ENCODE measurements at regions not wholly inside any gene's neighbourhood (a gene's known extent, or its start where the extent isn't known, plus 50 kb on each side); places are given as distances from the start of the nearest gene placed in this dataset.

GRCh38 chr18:27404855-27405254 lies 219.7 kb upstream of the CHST9 start:
- no peaks in the 10 kb centered on the region for H3K9me3 ChIP-seq
- TF ChIP-seq POLR2AphosphoS5 (IDR thresholded peaks at IDR 0.05) (no peak), EP300 (IDR thresholded peaks at IDR 0.05; ENCODE audit: low read depth) (no peak), POLR2A (IDR thresholded peaks at IDR 0.05) (no peak), CTCF (IDR thresholded peaks at IDR 0.05) (no peak)
- in situ Hi-C loops (cut with MboI; ENCODE audit: low pct_ligation_motif_present in 1 of 4, low pct_unique_long_range_greater_than_20kb in 1 of 4, low sequenced_read_pairs in 3 of 4): no loop called here
- DNase-seq: no peak
- no peaks in the 10 kb centered on the region for H3K4me1 ChIP-seq
- H3K27me3 ChIP-seq: no peaks in the 10 kb centered on the region
- H3K4me3 ChIP-seq: no peak overlapping the region
- WGBS, 2 donors (ENCODE audit: low coverage in 1 of 2): 64% methylated on average over 2 of the region's 2 CpGs; no CpG with 5 or more reads in 1 of the 2 donors
- H3K27ac ChIP-seq: no peak overlapping the region
- no peaks in the 10 kb centered on the region for H3K36me3 ChIP-seq
- intact Hi-C loops (cut with DNase I; ENCODE audit: low total_unique reads): no loop called here

GRCh38 chr18:27400001-27400400 lies 214.9 kb upstream of the CHST9 start:
- DNase-seq: no peak
- intact Hi-C loops (cut with DNase I; ENCODE audit: low total_unique reads): no loop called here
- 72 to 85% methylated on average over 8 to 9 of the region's 9 CpGs for WGBS, 2 donors (ENCODE audit: low coverage in 1 of 2)
- Histone ChIP-seq H3K9me3 (no peaks in the 10 kb centered on the region), H3K4me1 (no peaks in the 10 kb centered on the region), H3K36me3 (no peaks in the 10 kb centered on the region), H3K4me3 (no peak overlapping the region), H3K27ac (no peak overlapping the region), H3K27me3 (no peaks in the 10 kb centered on the region)
- in situ Hi-C loops (cut with MboI; ENCODE audit: low pct_ligation_motif_present in 1 of 4, low pct_unique_long_range_greater_than_20kb in 1 of 4, low sequenced_read_pairs in 3 of 4): no loop called here
- no peak for TF ChIP-seq CTCF (IDR thresholded peaks at IDR 0.05)
- no peak for TF ChIP-seq POLR2A (IDR thresholded peaks at IDR 0.05)
- no peak for TF ChIP-seq EP300 (IDR thresholded peaks at IDR 0.05; ENCODE audit: low read depth)
- TF ChIP-seq POLR2AphosphoS5 (IDR thresholded peaks at IDR 0.05): no peak

- Histone ChIP-seq H3K4me1 (no peaks in the 10 kb centered on the region), H3K36me3 (no peaks in the 10 kb centered on the region), H3K4me3 (no peak overlapping the region), H3K9me3 (no peaks in the 10 kb centered on the region), H3K27me3 (no peaks in the 10 kb centered on the region), H3K27ac (no peak overlapping the region)
- in situ Hi-C loops (cut with MboI; ENCODE audit: low pct_ligation_motif_present in 1 of 4, low pct_unique_long_range_greater_than_20kb in 1 of 4, low sequenced_read_pairs in 3 of 4) (no loop called here), intact Hi-C loops (cut with DNase I; ENCODE audit: low total_unique reads) (no loop called here)
- 50 to 70% methylated on average over 1 of the region's 1 CpG for WGBS, 2 donors (ENCODE audit: low coverage in 1 of 2)
- no peak for TF ChIP-seq CTCF (IDR thresholded peaks at IDR 0.05)
- TF ChIP-seq POLR2A (IDR thresholded peaks at IDR 0.05): no peak
- no peak for TF ChIP-seq POLR2AphosphoS5 (IDR thresholded peaks at IDR 0.05)
- TF ChIP-seq EP300 (IDR thresholded peaks at IDR 0.05; ENCODE audit: low read depth): no peak
- no peak for DNase-seq
Observed at GRCh38 chr18:27395752-27396151, 210.6 kb upstream of the CHST9 start.

- Histone ChIP-seq H3K4me1 (no peaks in the 10 kb centered on the region), H3K27ac (no peak overlapping the region), H3K36me3 (no peaks in the 10 kb centered on the region), H3K4me3 (no peak overlapping the region), H3K27me3 (no peaks in the 10 kb centered on the region), H3K9me3 (no peaks in the 10 kb centered on the region)
- 60 to 66% methylated on average over 3 of the region's 3 CpGs for WGBS, 2 donors (ENCODE audit: low coverage in 1 of 2)
- DNase-seq: no peak
- intact Hi-C loops (cut with DNase I; ENCODE audit: low total_unique reads): no loop called here
- TF ChIP-seq EP300 (IDR thresholded peaks at IDR 0.05; ENCODE audit: low read depth) (no peak), POLR2A (IDR thresholded peaks at IDR 0.05) (no peak), CTCF (IDR thresholded peaks at IDR 0.05) (no peak), POLR2AphosphoS5 (IDR thresholded peaks at IDR 0.05) (no peak)
- in situ Hi-C loops (cut with MboI; ENCODE audit: low pct_ligation_motif_present in 1 of 4, low pct_unique_long_range_greater_than_20kb in 1 of 4, low sequenced_read_pairs in 3 of 4): no loop called here
Observed at GRCh38 chr18:27394687-27395086, 209.6 kb upstream of the CHST9 start.
